Renal cortical epithelial cell (primary cell): ENCODE measurements at regions not wholly inside any gene's neighbourhood (a gene's known extent, or its start where the extent isn't known, plus 50 kb on each side); places are given as distances from the start of the nearest gene placed in this dataset.

ENCODE experiments used
- DNase-seq: peaks from one replicate; pipeline ENCODE4 v3.0.0-alpha.2; 2011; ENCODE audit warnings: low read depth

DNA sequence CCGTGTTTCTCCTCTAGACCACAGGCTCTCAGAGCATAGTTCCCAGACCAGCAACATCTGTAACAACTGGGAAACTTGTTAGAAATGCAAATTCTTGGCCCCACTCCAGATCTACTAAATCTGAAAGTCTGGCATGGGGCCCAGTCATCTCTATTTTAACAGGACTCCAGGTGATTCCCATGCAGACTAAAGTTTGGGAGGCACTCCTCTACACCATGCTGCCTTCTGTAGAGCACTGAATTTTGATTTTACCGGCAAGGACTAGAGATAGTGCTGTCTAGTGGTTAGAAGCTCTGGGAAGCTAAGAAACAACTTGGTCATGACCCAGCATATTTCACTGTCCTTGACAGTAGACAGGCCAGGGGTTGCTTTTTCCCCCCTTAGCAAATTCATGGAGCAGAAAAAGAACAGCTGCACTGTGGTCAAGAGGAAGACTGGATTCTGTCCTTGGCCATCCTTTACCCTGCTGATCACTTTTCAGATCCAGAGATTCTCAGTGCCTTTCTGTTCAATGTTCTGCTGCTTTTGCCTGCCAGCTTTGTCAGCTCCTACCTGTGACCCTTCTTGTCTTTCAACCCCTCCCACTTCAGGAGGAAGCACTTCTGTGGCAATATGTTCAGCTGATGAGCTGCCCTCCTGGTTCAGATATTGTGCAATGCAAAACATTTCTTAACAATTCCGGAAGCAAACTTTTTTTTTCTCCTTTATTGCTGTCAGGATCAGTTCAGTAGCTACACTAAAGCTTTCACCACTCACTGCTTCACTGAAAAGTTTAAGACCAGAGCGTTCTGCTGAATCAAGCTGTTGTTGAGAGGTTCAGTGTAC lies 133.8 kb upstream of the NUDT4 start:
- peak; percentile 95 for DNase-seq

- DNase-seq, result no peak
These were observed 133.1 kb upstream of the NUDT4 start for GRCh38 chr12:93244514-93245077.

DNA sequence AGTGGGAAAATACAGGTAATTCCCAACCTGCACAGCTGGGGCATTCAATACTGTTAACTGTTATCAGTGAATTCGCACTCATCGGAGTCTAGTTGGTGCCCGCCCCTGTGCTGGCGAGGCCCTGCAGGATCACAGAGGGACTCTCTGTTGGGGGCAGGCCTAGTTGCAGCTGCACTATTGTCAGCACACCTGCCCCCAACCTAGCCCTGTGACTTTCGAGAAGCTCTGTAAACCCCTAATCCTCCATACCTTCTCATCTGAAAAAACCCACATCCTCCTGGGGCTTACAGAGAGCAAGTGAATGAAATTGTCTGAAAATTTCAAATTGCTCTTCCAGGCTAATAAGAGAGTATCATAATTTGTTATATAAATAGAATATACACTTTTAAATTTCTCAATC lies 132.2 kb upstream of the NUDT4 start:
- DNase-seq, result no peak

DNA sequence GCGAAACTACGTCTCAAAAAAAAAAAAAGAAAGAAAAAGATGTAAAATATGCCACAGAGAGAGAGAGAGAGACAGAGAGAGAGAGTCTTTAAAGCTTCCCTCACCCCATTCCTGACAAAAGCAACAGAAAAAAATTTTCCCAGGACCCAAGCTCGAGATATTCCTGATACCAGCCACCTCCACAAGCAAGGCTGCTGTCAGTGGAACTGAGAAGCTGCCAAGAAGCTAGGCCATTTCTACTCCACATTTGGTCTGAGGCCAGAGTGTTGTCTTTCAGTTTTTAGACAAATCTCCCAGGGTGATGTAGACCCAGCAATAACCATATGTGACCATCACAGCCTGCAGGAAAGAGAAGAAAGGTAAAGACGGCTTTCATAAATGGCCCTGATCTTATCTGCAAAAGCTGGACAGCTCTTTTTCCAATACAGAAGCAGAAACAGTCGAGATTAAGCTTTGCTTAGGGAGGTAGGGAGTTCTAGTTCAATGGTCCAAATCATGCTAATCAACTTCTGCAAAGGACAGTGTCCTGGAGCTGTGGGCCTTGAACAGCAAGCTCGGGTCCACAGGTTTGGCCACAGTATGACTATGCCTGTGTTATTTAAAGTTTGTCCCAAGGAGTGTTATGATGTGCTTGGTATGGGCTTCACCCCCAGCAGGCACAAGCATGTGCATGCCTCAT lies 130.3 kb upstream of the NUDT4 start:
- DNase-seq, result peak; percentile 49

- no peak for DNase-seq
These were observed 125.5 kb upstream of the NUDT4 start for GRCh38 chr12:93252221-93252620.

DNA sequence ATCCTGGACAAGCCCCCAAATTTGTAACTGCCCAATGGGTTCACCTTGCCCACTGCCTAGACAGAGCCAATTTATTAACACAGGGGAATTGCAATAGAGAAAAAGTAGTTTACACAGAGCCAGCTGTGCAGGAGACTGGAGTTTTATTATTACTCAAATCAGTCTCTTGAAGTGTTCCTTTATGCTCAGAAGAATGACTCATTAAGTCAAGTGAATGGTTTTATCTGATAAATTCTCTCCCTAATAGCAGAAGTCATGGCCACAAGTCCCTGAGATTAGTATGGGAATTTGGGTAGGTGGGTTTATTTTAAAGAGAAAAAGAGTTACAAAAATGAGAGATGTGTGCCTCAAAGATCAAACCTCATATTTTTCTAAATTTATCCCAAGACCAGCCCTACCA lies 122.8 kb upstream of the NUDT4 start:
- DNase-seq, result no peak

DNA sequence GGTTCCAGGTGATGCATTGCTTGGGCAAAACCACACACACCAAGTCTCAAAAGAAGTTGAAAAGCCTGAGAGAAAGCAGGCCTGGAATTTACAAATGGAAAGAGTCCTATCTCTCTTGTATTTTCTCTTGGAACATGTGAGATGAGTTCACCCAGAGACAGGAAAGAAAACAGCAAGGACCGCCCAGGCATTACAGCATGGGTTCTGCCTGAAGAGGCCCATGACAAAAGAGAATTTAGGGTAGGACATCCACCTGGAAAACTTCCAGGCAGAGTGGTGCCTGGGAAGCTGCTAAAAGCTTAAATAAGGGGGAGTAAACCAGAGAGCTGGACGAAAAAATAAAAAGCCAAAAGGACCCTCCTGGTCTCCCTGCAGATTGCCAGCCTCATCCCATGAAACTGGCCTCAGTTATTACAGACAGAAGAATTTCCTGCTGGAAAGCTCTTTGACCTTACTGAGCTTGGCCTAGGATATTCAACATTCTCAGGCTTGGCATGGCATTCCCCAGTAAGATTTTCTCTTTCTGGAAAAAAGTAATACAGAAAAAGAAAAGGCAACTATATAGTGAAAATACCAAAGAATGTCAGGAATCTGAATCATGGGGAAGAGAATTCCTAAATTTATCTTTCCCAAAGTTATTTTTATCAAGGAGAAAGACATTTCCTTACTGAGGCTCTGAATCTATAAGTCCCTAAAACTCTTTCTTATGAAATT lies 121.3 kb upstream of the NUDT4 start:
- no peak for DNase-seq

GRCh38 chr12:93261505-93262094 lies 116.1 kb upstream of the NUDT4 start:
- no peak for DNase-seq

- no peak for DNase-seq
These were observed 104.7 kb upstream of the NUDT4 start for GRCh38 chr12:93272997-93273396.

DNA sequence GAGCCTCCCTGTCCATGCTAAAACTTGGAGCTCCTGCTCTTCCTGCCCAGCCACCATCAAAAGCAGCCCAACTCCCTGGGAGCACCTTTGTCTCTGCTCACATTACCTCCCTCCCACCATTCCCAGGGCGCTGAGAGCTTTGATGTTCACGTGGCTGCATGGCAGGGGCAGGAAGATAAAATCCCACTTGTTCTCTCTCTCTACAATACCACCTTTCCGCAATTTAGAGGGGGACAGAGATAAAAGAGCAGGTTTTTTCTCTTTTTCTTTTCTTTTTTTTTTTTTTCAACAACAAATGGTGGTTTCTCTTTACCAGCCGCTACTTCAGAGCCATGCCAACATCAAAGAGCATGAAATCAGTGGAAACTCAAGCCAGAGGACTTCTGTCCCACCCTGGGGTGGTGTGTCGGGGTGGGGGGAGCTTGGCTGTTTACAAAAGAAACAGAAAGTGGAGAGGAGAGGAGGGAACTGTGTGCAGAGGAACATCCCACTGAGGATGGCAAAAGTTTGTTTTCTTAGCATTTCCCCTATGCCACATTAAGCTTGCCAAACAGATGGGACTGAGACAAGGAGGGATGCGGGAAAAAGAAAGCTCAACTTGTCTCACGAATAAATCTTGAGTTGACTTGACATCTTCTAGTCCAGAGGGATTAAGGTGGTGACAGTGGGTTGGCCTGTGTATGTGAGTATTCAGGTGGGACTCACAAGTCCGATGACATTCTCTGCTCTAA lies 103.7 kb upstream of the NUDT4 start:
- no peak for DNase-seq

- no peak for DNase-seq
These were observed 102.8 kb upstream of the NUDT4 start for GRCh38 chr12:93274937-93275336.

DNA sequence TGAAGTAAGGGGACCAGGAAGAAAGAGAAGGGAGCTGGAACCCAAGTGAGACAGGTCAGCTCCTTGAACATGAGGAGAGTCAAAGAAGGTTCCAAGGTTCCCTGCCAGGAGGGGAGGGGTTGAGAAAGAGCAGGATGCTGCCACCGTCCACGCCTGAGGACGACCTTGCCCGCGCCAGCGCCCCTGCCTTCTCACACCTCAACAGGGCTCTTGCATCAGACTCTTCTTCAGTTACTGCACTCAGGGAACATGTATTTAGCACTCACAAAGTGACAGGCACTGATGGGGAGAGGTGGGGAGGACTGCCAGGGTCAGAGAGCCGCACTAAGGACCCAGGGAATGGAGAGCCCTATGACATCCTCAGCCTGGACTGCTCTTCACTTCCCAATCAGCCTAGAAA lies 102.1 kb upstream of the NUDT4 start:
- DNase-seq, result no peak

GRCh38 chr12:93279565-93280412 lies 97.9 kb upstream of the NUDT4 start:
- DNase-seq, result no peak

- DNase-seq, result peak; percentile 2
These were observed 90.6 kb upstream of the NUDT4 start for GRCh38 chr12:93287149-93287548.

DNA sequence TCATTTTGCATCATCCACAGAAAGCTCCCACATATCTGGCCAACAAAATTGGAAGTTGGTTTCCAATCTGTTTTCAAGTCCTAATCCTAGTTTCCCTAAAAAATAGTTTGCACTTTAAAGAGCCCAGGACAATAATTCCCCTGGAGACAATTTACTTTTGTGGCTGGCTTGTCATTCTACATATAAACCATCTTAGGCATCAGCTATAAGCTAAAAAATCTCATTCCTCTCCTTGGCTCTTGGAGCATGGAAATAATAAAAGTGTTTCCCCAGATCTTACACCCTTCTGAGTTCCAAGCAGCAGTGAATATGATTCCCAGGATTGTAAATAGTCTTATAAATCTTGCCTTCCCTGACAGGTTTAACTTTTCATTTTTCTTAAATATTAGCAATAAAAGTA lies 89.1 kb upstream of the NUDT4 start:
- no peak for DNase-seq

DNA sequence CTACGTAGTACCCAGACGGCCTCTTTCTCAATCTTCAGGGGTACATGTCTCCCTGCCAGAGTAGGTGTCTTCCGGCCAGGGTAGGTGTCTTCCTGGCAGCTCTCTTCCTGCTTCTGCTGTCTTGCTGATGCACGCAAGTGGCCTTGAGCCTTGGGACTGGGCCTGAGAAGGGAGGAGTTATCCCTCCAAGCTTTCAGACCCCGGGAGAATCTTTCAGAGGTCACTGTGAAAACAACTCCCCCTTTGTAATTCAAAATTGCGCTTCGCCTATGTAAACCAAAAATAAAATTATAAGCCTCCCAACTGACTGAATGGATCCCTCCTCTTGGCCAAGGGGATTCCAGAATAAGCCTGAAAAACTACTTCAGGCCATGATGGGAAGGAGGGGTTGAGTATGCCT lies 87.3 kb upstream of the NUDT4 start:
- DNase-seq, result no peak

DNA sequence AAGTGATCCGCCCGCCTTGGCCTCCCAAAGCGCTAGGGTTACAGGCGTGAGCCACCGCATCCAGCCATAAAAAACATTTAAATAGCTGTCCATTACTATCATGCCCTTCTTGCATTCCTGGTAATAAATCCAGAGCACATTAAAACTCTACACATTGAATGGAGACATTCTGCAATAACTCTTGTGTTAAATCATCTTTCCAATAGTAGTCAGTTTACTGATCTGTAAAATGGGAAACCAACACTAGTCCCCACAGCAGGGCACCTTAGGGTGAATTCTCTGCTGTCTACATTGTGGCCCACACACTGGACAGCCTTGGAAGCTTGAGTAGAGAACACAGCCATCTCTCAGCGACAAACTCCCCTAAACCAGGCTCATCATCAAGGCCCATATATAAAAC lies 85.5 kb upstream of the NUDT4 start:
- no peak for DNase-seq

GRCh38 chr12:93292731-93293566 lies 84.8 kb upstream of the NUDT4 start:
- peak; percentile 85 for DNase-seq

DNA sequence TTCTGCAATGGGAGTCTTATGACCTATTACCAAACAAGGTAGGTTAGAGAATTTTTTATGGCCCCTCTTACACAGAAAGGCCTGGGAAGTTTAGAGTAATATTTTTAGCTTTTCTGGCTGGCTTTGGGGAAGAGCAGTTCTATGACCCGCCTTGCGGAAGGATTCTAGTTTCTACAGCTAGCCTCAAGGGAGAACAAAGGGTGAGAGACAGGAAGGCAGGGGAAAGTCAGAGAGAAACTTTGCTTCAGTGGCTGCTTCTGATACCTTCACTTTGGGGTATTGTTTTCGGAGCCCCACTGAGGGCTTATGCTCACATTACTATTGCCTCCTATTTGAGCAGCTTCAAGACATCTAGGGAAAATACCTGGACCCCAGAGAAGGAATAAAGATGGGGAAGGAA lies 80.7 kb upstream of the NUDT4 start:
- DNase-seq, result no peak

- DNase-seq, result no peak
These were observed 80.2 kb upstream of the NUDT4 start for GRCh38 chr12:93297536-93297935.
